HEK293T (cell line): ENCODE measurements at regions not wholly inside any gene's neighbourhood (a gene's known extent, or its start where the extent isn't known, plus 50 kb on each side); places are given as distances from the start of the nearest gene placed in this dataset.

ENCODE experiments used
- CTCF ChIA-PET: fragments of 350-600 bp; formaldehyde crosslinking; extraction: SDS; loops from one replicate; lab custom pipeline; 2021; ENCODE audit warnings: antibody characterized with exemption, inconsistent platforms; lab: Yijun Ruan, JAX
- POLR2A ChIA-PET: fragments of 350-600 bp; formaldehyde crosslinking; extraction: SDS; loops from one replicate; lab custom pipeline; 2020; ENCODE audit warnings: antibody characterized with exemption, inconsistent platforms; lab: Yijun Ruan, JAX
- DNase-seq: peaks from one replicate; pipeline ENCODE4 v3.0.0; 2012; ENCODE audit warnings: mixed read lengths; ENCODE audit errors: extremely low spot score
- ARNT ChIP-seq: fragments of 450-650 bp; IDR thresholded peaks from 2 replicates; pipeline ENCODE4 v1.6.1; 2017; ENCODE audit warnings: mild to moderate bottlenecking
- BHLHE40 ChIP-seq: fragments of 450-650 bp; IDR thresholded peaks from 2 replicates; pipeline ENCODE4 v1.6.1; 2016; ENCODE audit warnings: mild to moderate bottlenecking, moderate library complexity, borderline replicate concordance
- CTBP1 ChIP-seq: fragments of 450-650 bp; IDR thresholded peaks from 2 replicates; pipeline ENCODE4 v1.6.1; 2016; ENCODE audit warnings: borderline replicate concordance
- ELF4 ChIP-seq: fragments of 450-650 bp; IDR thresholded peaks from 2 replicates; pipeline ENCODE4 v1.6.1; 2017; ENCODE audit warnings: antibody characterized with exemption
- FOXA1 ChIP-seq: fragments of 450-650 bp; IDR thresholded peaks from 2 replicates; pipeline ENCODE4 v1.6.1; 2016; ENCODE audit warnings: mild to moderate bottlenecking
- FOXK2 ChIP-seq: fragments of 450-650 bp; IDR thresholded peaks from 2 replicates; pipeline ENCODE4 v1.6.1; 2016; ENCODE audit warnings: mild to moderate bottlenecking
- FOXM1 ChIP-seq: fragments of 450-650 bp; IDR thresholded peaks from 2 replicates; pipeline ENCODE4 v1.6.1; 2017; ENCODE audit warnings: mild to moderate bottlenecking, borderline replicate concordance
- HDGF ChIP-seq: fragments of 450-650 bp; IDR thresholded peaks from 2 replicates; pipeline ENCODE4 v1.6.1; 2017; ENCODE audit warnings: antibody characterized with exemption, borderline replicate concordance
- L3MBTL2 ChIP-seq: fragments of 450-650 bp; conservative IDR thresholded peaks from 2 replicates; pipeline ENCODE4 v1.6.1; 2016; ENCODE audit warnings: mild to moderate bottlenecking
- LEF1 ChIP-seq: fragments of 450-650 bp; IDR thresholded peaks from 2 replicates; pipeline ENCODE4 v1.6.1; 2017; ENCODE audit warnings: mild to moderate bottlenecking, borderline replicate concordance
- NFRKB ChIP-seq: fragments of 450-650 bp; IDR thresholded peaks from 2 replicates; pipeline ENCODE4 v1.6.1; 2016; ENCODE audit warnings: mild to moderate bottlenecking, moderate library complexity
- PKNOX1 ChIP-seq: fragments of 450-650 bp; IDR thresholded peaks from 2 replicates; pipeline ENCODE4 v1.6.1; 2016
- SP1 ChIP-seq: fragments of 450-650 bp; IDR thresholded peaks from 2 replicates; pipeline ENCODE4 v1.6.1; 2017
- SUZ12 ChIP-seq: fragments of 450-650 bp; IDR thresholded peaks from 2 replicates; pipeline ENCODE4 v1.6.1; 2016; ENCODE audit warnings: mild to moderate bottlenecking
- TARDBP ChIP-seq: fragments of 450-650 bp; IDR thresholded peaks from 2 replicates; pipeline ENCODE4 v1.6.1; 2016
- ZNF384 ChIP-seq: fragments of 450-650 bp; IDR thresholded peaks from 2 replicates; pipeline ENCODE4 v1.6.1; 2016

- ChIA-PET CTCF (interaction anchor here (0.5 to 0.6 kb wide), 2 partner anchors 126 to 844 kb away, joined by 3 read pairs; no protein-coding TSS in a partner anchor), POLR2A (interaction anchor here (0.6 kb wide), 1 partner anchor 467 kb away, joined by 3 read pairs; no protein-coding TSS in a partner anchor)
- TF ChIP-seq ZNF384 (no peak), LEF1 (no peak), L3MBTL2 (no peak), TARDBP (no peak), HDGF (no peak), CTBP1 (no peak), SUZ12 (no peak), FOXK2 (no peak), FOXM1 (no peak), PKNOX1 (no peak), ELF4 (no peak), SP1 (no peak), FOXA1 (no peak), ARNT (no peak), BHLHE40 (no peak), NFRKB (no peak)
- peak; percentile 16 for DNase-seq
Measured at GRCh38 chr20:24208652-24209051, 220.1 kb upstream of the GGTLC1 start.

DNA sequence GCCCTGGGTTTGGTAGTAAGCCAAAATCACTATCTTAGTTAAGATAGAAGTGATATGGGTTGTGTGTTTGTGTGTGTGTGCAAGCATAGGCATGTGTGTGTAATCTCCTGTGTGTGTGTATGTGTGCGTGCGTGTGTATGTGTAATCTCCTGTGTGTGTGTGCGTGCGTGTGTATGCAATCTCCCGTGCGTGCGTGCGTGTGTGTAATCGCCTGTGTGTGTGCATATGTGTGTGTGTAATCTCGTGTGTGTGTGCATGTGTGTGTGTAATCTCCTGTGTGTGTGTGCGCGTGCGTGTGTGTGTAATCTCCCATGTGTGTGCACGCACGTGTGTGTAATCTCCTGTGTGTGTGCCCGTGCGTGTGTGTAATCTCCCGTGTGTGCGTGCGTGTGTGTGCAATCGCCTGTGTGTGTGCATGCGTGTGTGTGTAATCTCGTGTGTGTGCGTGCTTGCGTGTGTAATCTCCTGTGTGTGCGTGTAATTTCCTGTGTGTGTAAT is 219.3 kb upstream of the GGTLC1 start:
- no peak for DNase-seq
- TF ChIP-seq FOXK2 (no peak), LEF1 (no peak)
- CTCF ChIA-PET, result no interaction called here
- POLR2A ChIA-PET, result no interaction called here

GRCh38 chr20:24206995-24207394 is 218.4 kb upstream of the GGTLC1 start:
- ChIA-PET POLR2A (no interaction called here), CTCF (no interaction called here)
- TF ChIP-seq FOXA1 (no peak), PKNOX1 (no peak), TARDBP (no peak), NFRKB (no peak), HDGF (no peak), L3MBTL2 (no peak), SUZ12 (no peak), LEF1 (no peak), ARNT (no peak), FOXM1 (no peak), SP1 (no peak), FOXK2 (no peak), CTBP1 (no peak), ZNF384 (no peak), ELF4 (no peak), BHLHE40 (no peak)
- DNase-seq, result no peak

DNA sequence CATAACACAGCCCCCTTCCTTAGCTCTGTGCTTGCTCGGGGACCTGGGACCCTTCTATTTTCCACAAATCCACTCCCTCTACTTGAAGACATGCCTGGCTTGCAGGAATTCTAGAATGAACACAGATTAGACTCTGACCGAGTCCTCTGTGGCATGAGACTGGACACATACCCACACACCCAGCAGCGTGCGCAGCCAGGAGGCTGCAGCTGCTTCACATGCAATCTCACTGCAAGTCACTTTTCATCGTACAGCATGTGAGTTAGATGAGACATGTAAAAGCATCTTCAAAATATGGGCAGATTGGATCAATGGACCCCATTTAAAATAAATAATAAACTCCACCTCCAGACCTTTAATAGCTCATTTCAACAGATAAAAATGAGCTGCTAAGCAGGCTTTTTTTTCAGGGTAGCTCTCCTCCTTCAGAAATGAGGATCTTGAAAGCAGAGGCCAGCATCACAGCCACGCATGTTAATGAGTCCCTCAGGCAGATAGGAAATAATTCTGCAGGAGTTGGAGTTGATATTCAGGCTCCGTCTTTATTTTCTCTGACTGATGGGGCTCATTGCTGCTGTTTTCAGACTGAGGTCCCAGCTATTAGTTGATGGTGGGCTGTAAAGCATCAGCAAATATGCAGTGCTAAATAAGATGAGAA is 215.1 kb upstream of the GGTLC1 start:
- DNase-seq, result no peak
- ChIA-PET POLR2A (no interaction called here), CTCF (no interaction called here)
- TF ChIP-seq FOXM1, result no peak
- TF ChIP-seq CTBP1, result no peak
- TF ChIP-seq FOXA1, result no peak
- TF ChIP-seq ZNF384, result no peak
- TF ChIP-seq HDGF, result no peak
- no peak for TF ChIP-seq ELF4
- no peak for TF ChIP-seq L3MBTL2
- TF ChIP-seq SP1, result no peak
- TF ChIP-seq PKNOX1, result no peak
- no peak for TF ChIP-seq FOXK2
- TF ChIP-seq ARNT, result no peak
- no peak for TF ChIP-seq BHLHE40
- no peak for TF ChIP-seq LEF1
- no peak for TF ChIP-seq SUZ12
- TF ChIP-seq TARDBP, result no peak
- no peak for TF ChIP-seq NFRKB

DNA sequence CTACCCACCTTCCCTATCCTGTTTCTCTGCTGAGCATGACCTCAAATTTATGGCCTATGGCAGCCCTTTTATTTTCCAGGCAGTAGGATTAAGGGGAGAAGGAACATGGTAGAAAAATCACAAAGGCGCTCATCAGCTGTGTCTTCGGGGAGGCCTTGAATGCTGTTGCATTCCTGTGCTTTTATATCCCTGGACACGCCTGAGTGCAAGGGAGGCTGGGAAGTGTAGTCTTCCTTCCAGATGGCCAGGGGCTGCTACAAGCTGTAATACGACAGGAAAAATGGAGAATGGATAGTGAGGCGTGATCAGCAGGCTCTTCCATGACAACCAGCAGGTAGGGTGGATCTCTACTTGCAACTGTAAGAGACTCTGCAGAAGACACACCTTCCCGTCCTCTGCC is 210.9 kb upstream of the GGTLC1 start:
- POLR2A ChIA-PET, result no interaction called here
- CTCF ChIA-PET, result no interaction called here
- DNase-seq, result no peak
- TF ChIP-seq FOXK2 (no peak), NFRKB (no peak), SUZ12 (no peak), ARNT (no peak), SP1 (no peak), ELF4 (no peak), BHLHE40 (no peak), FOXA1 (no peak), HDGF (no peak), ZNF384 (no peak), L3MBTL2 (no peak), CTBP1 (no peak), PKNOX1 (no peak), LEF1 (no peak), TARDBP (no peak), FOXM1 (no peak)
